H1 (cell line): ENCODE measurements at regions not wholly inside any gene's neighbourhood (a gene's known extent, or its start where the extent isn't known, plus 50 kb on each side); places are given as distances from the start of the nearest gene placed in this dataset.

Experiments
- POLR2AphosphoS5 ChIP-seq: IDR thresholded peaks from 2 replicates; pipeline ENCODE4 v1.6.1; 2011; ENCODE audit warnings: low read depth, low read length
- SP2 ChIP-seq: IDR thresholded peaks from 2 replicates; pipeline ENCODE4 v1.6.1; 2012; ENCODE audit warnings: mild to moderate bottlenecking, low read length, inconsistent platforms
- TAF7 ChIP-seq: optimal IDR thresholded peaks from 2 replicates; pipeline ENCODE3; 2011; ENCODE audit warnings: low read depth, mild to moderate bottlenecking, inconsistent platforms, low read length, moderate library complexity, borderline replicate concordance

GRCh38 chrX:5380426-5380825, 848.2 kb downstream of the NLGN4X start:
- TF ChIP-seq TAF7 (no peak), POLR2AphosphoS5 (no peak), SP2 (no peak)
